Trophoblast cell (in vitro differentiated cells and primary cell): ENCODE measurements at regions not wholly inside any gene's neighbourhood (a gene's known extent, or its start where the extent isn't known, plus 50 kb on each side); places are given as distances from the start of the nearest gene placed in this dataset.
A peak's percentile ranks its signal among the peaks of the same experiment; 100 is the strongest.

ENCODE experiments used
- DNase-seq, 2 donors: peaks; one replicate each; pipeline ENCODE4 v3.0.0-alpha.2; 2016
- H2AFZ ChIP-seq: 2 replicates; pipeline ENCODE4 v1.6.1; 2013; ENCODE audit warnings: low read length, moderate library complexity, mild to moderate bottlenecking; ENCODE audit not compliant: insufficient read depth, poor library complexity
- H2AK5ac ChIP-seq: 2 replicates; pipeline ENCODE4 v1.6.1; 2013; ENCODE audit warnings: mild to moderate bottlenecking, low read length
- H2BK120ac ChIP-seq: 2 replicates; pipeline ENCODE4 v1.6.1; 2013; ENCODE audit warnings: low read length, mild to moderate bottlenecking, moderate library complexity; ENCODE audit not compliant: insufficient read depth, poor library complexity
- H2BK12ac ChIP-seq: 2 replicates; pipeline ENCODE4 v1.6.1; 2013; ENCODE audit warnings: mild to moderate bottlenecking, low read length, moderate library complexity
- H2BK5ac ChIP-seq: 2 replicates; pipeline ENCODE4 v1.6.1; 2013; ENCODE audit warnings: low read length, low read depth, moderate library complexity, mild to moderate bottlenecking; ENCODE audit not compliant: poor library complexity
- H3K14ac ChIP-seq: 2 replicates; pipeline ENCODE4 v1.6.1; 2013; ENCODE audit warnings: mild to moderate bottlenecking, low read length
- H3K18ac ChIP-seq: 2 replicates; pipeline ENCODE4 v1.6.1; 2013; ENCODE audit warnings: mild to moderate bottlenecking, low read length
- H3K23ac ChIP-seq: 2 replicates; pipeline ENCODE4 v1.6.1; 2013; ENCODE audit warnings: low read length
- H3K27ac ChIP-seq: 2 replicates; pipeline ENCODE4 v1.5.1; 2013; ENCODE audit warnings: low read depth, mild to moderate bottlenecking, inconsistent platforms, low read length, moderate library complexity
- H3K27me3 ChIP-seq: 2 replicates; pipeline ENCODE4 v1.6.1; 2013; ENCODE audit warnings: inconsistent platforms, mild to moderate bottlenecking, low read length, moderate library complexity; ENCODE audit not compliant: insufficient read depth
- H3K36me3 ChIP-seq, 2 experiments: 1 replicate in 1 of 2; 2 replicates in 1 of 2; pipeline ENCODE4 v1.6.1; 2013; ENCODE audit warnings: low read length in 2 of 2, mild to moderate bottlenecking in 2 of 2, moderate library complexity in 1 of 2; ENCODE audit not compliant: insufficient read depth in 2 of 2, control insufficient read depth in 1 of 2
- H3K4ac ChIP-seq: 2 replicates; pipeline ENCODE4 v1.6.1; 2013; ENCODE audit warnings: low read depth, mild to moderate bottlenecking, low read length, moderate library complexity
- H3K4me1 ChIP-seq, 2 experiments: 1 replicate in 1 of 2; 2 replicates in 1 of 2; pipeline ENCODE4 v1.6.1; 2013; ENCODE audit warnings: low read length in 2 of 2, mild to moderate bottlenecking in 2 of 2, moderate library complexity in 1 of 2; ENCODE audit not compliant: insufficient read depth in 2 of 2, control insufficient read depth in 1 of 2
- H3K4me2 ChIP-seq: 2 replicates; pipeline ENCODE4 v1.6.1; 2013; ENCODE audit warnings: inconsistent platforms, mild to moderate bottlenecking, low read length, moderate library complexity
- H3K4me3 ChIP-seq: 2 replicates; pipeline ENCODE4 v1.5.1; 2013; ENCODE audit warnings: mild to moderate bottlenecking, low read depth, low read length, inconsistent platforms
- H3K79me1 ChIP-seq: one replicate; pipeline ENCODE4 v1.6.1; 2013; ENCODE audit warnings: low read length
- H3K79me2 ChIP-seq: 2 replicates; pipeline ENCODE4 v1.6.1; 2013; ENCODE audit warnings: low read length, mild to moderate bottlenecking; ENCODE audit not compliant: control insufficient read depth, insufficient read depth, poor library complexity
- H3K9ac ChIP-seq: 2 replicates; pipeline ENCODE4 v1.6.1; 2013; ENCODE audit warnings: mild to moderate bottlenecking, low read length
- H3K9me3 ChIP-seq: 2 replicates; pipeline ENCODE4 v1.6.1; 2013; ENCODE audit warnings: low read depth, mild to moderate bottlenecking, control low read depth, inconsistent platforms, low read length; ENCODE audit not compliant: insufficient read depth
- H4K12ac ChIP-seq: 2 replicates; pipeline ENCODE4 v1.6.1; 2013; ENCODE audit warnings: low read depth, mild to moderate bottlenecking, low read length, moderate library complexity
- H4K8ac ChIP-seq: 2 replicates; pipeline ENCODE4 v1.6.1; 2013; ENCODE audit warnings: low read depth, mild to moderate bottlenecking, low read length, moderate library complexity
- H4K91ac ChIP-seq: one replicate; pipeline ENCODE4 v1.6.1; 2013; ENCODE audit warnings: low read depth, mild to moderate bottlenecking, low read length, moderate library complexity
- WGBS: extraction: QIAGEN DNeasy Blood & Tissue Kit; methylation state at CpG from one replicate; pipeline ENCODE4 v1.1.7; 2013; ENCODE audit warnings: missing lambda C conversion rate; ENCODE audit not compliant: insufficient read length, insufficient coverage; ENCODE audit errors: extremely low coverage; 5-methylcytosine and 5-hydroxymethylcytosine counted together

DNA sequence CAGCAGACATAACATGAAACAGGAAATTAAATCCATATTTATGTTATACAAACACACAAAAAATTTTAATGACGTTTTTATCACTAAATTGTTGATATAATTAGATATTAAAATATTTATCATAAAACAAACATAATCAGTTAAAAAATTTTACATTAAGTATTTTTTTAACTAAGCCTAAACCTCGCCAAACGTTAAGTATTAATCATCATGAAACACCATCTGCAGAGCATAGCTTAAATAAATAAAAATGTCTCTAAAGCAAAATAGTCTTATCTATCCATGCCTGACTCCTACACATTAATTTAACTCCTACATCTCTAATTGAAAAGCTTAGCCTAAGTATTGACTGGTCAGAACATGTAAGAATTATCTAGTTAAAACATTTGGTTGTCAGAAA, 271.6 kb upstream of the RND3 start:
- Histone ChIP-seq H3K27ac (no peak overlapping the region), H2BK5ac (no peak overlapping the region), H3K79me1 (no peaks in the 10 kb centered on the region), H3K4me3 (no peak overlapping the region), H4K8ac (no peak overlapping the region), H3K36me3 (no peaks in the 10 kb centered on the region), H3K9ac (no peak overlapping the region), H3K4me2 (no peak overlapping the region), H2BK12ac (no peak overlapping the region), H3K9me3 (no peaks in the 10 kb centered on the region), H3K4me1 (no peaks in the 10 kb centered on the region), H3K18ac (no peak overlapping the region), H3K4ac (no peak overlapping the region), H2AK5ac (no peak overlapping the region), H2AFZ (no peak overlapping the region), H2BK120ac (no peak overlapping the region), H3K27me3 (no peaks in the 10 kb centered on the region), H3K79me2 (no peaks in the 10 kb centered on the region), H3K23ac (no peak overlapping the region), H4K91ac (no peak overlapping the region), H3K14ac (no peak overlapping the region), H4K12ac (no peak overlapping the region)
- no peak for DNase-seq
- WGBS: no CpG with 5 or more reads among the region's 3 CpGs

DNA sequence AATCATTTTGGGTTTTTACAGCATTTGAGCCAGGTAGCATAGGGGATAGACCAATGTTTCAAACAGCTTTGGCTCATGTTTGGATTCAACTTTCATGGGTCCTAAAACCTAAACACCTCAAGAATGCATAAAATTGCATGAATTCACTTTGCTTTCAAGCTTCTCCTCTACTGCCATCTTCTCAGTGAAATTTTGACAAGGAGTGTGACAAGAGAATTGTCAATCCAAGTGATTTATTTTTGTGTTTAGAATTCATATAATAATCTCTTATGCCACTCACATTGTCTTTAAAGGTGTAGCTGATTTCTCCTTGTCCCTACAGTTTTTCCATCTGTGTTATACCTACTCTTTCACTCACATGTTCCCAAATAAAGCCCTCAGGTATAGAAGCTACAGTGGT, 264.8 kb upstream of the RND3 start:
- H2BK12ac ChIP-seq: no peak overlapping the region
- no peak for DNase-seq
- no peaks in the 10 kb centered on the region for H3K79me2 ChIP-seq
- H3K14ac ChIP-seq: no peak overlapping the region
- H2BK5ac ChIP-seq: no peak overlapping the region
- H3K4me3 ChIP-seq: no peak overlapping the region
- H2AFZ ChIP-seq: no peak overlapping the region
- no peak overlapping the region for H4K91ac ChIP-seq
- H3K18ac ChIP-seq: no peak overlapping the region
- no peak overlapping the region for H2AK5ac ChIP-seq
- no peaks in the 10 kb centered on the region for H3K27me3 ChIP-seq
- H4K12ac ChIP-seq: no peak overlapping the region
- no peaks in the 10 kb centered on the region for H3K79me1 ChIP-seq
- no peak overlapping the region for H4K8ac ChIP-seq
- no peak overlapping the region for H3K9ac ChIP-seq
- H3K27ac ChIP-seq: no peak overlapping the region
- no peak overlapping the region for H3K23ac ChIP-seq
- no peaks in the 10 kb centered on the region for H3K9me3 ChIP-seq
- no peaks in the 10 kb centered on the region for H3K4me1 ChIP-seq
- no peaks in the 10 kb centered on the region for H3K36me3 ChIP-seq
- H3K4ac ChIP-seq: no peak overlapping the region
- no peak overlapping the region for H2BK120ac ChIP-seq
- H3K4me2 ChIP-seq: no peak overlapping the region

DNA sequence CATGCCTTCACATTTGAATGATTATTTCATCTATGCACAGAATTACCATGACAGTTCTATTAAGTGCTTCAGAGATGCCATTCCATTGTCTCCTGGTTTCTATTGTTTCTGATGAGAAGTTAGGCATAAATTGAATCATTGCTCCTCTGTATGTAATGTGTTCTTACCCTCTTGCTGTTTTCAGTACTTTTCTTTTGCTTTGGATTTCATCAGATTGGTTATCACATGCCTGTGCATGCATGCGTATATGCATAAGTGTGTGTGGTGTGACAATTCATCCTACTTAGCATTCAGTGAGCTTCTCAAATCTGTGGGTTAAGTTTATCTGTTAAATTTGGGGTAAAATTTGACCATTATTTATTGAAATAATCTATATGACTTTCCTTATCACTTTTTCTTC, 263.3 kb upstream of the RND3 start:
- no CpG with 5 or more reads among the region's 1 CpG for WGBS
- Histone ChIP-seq H3K4me2 (no peak overlapping the region), H3K9ac (no peak overlapping the region)

DNA sequence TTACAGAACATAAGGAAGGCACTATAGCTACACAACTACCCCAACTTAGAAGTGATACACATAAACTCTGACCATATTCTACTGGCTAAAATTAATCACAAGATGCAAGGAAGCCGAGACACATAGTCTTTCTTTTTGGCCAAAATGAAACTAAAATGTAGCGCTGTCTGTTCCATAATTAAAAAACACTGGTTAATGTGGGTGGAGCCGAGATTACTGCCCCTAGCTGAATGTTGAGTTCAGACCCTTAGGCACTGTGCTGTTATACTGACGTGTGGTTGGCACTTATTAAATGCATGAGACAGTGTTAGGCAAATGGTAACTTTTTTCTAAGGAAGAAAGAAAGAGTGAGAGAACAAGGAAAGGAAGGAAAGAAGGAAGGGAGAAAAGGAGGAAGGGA, 254.6 kb upstream of the RND3 start:
- Histone ChIP-seq H2BK120ac (no peak overlapping the region), H3K27me3 (no peaks in the 10 kb centered on the region), H3K4me2 (no peak overlapping the region), H3K36me3 (no peaks in the 10 kb centered on the region), H4K8ac (no peak overlapping the region), H2AK5ac (no peak overlapping the region), H2BK12ac (no peak overlapping the region), H3K4me3 (no peak overlapping the region), H3K18ac (no peak overlapping the region), H2BK5ac (no peak overlapping the region), H3K9me3 (peaks cover 2% of the 10 kb centered on the region), H4K12ac (no peak overlapping the region), H3K4ac (no peak overlapping the region), H2AFZ (no peak overlapping the region), H3K9ac (no peak overlapping the region), H4K91ac (no peak overlapping the region), H3K14ac (no peak overlapping the region), H3K27ac (no peak overlapping the region), H3K79me2 (no peaks in the 10 kb centered on the region), H3K4me1 (no peaks in the 10 kb centered on the region), H3K79me1 (no peaks in the 10 kb centered on the region), H3K23ac (no peak overlapping the region)
- DNase-seq: no peak
- WGBS: no CpG with 5 or more reads among the region's 4 CpGs

More for the DNA sequence above, 263.3 kb upstream of the RND3 start:
- H3K18ac ChIP-seq: no peak overlapping the region
- H3K14ac ChIP-seq: no peak overlapping the region
- no peak overlapping the region for H2AFZ ChIP-seq
- H3K79me2 ChIP-seq: no peaks in the 10 kb centered on the region
- H4K12ac ChIP-seq: no peak overlapping the region
- H3K9me3 ChIP-seq: no peaks in the 10 kb centered on the region
- H3K36me3 ChIP-seq: no peaks in the 10 kb centered on the region
- H4K8ac ChIP-seq: no peak overlapping the region
- H3K4me3 ChIP-seq: no peak overlapping the region
- H2AK5ac ChIP-seq: no peak overlapping the region
- H3K4ac ChIP-seq: no peak overlapping the region
- DNase-seq: peak in 1 of 2 donors; percentile 8
- H3K27ac ChIP-seq: no peak overlapping the region
- no peak overlapping the region for H2BK12ac ChIP-seq
- H3K23ac ChIP-seq: no peak overlapping the region
- H3K79me1 ChIP-seq: no peaks in the 10 kb centered on the region
- H4K91ac ChIP-seq: no peak overlapping the region
- H2BK120ac ChIP-seq: no peak overlapping the region
- no peaks in the 10 kb centered on the region for H3K4me1 ChIP-seq
- H2BK5ac ChIP-seq: no peak overlapping the region
- no peaks in the 10 kb centered on the region for H3K27me3 ChIP-seq
